HEK293 (cell line): ENCODE measurements at regions not wholly inside any gene's neighbourhood (a gene's known extent, or its start where the extent isn't known, plus 50 kb on each side); places are given as distances from the start of the nearest gene placed in this dataset.

Source experiments
- CTCF ChIA-PET: fragments of 350-600 bp; formaldehyde crosslinking; extraction: SDS; loops from one replicate; lab custom pipeline; 2021; ENCODE audit warnings: antibody characterized with exemption; lab: Yijun Ruan, JAX
- POLR2A ChIA-PET: fragments of 300-600 bp; formaldehyde crosslinking; extraction: SDS; loops from one replicate; lab custom pipeline; 2020; ENCODE audit warnings: antibody characterized with exemption, inconsistent platforms; lab: Yijun Ruan, JAX
- H3K27ac ChIP-seq: fragments of 200-500 bp; sonication (Bioruptor generic); 2 replicates; pipeline ENCODE4 v1.5.1; 2014; ENCODE audit warnings: low read depth, low read length, control low read depth, inconsistent platforms; ENCODE audit errors: extremely low read depth
- H3K36me3 ChIP-seq, 2 experiments: fragments of 200-500 bp in 1 of 2; sonication (Bioruptor generic) in 1 of 2; 1 replicate in 1 of 2; 2 replicates in 1 of 2; pipeline ENCODE4 v1.5.1; 2014 to 2017; ENCODE audit warnings: inconsistent platforms in 2 of 2, low read length in 2 of 2; ENCODE audit not compliant: control insufficient read depth in 2 of 2, insufficient read depth in 1 of 2
- H3K4me1 ChIP-seq: fragments of 200-500 bp; sonication (Bioruptor generic); 2 replicates; pipeline ENCODE4 v1.5.1; 2014; ENCODE audit warnings: mild to moderate bottlenecking, low read length, inconsistent platforms; ENCODE audit not compliant: control insufficient read depth, insufficient read depth
- H3K4me3 ChIP-seq: 2 replicates; pipeline ENCODE4 v1.5.1; 2011; ENCODE audit warnings: low read depth, mild to moderate bottlenecking, control low read depth, low read length, moderate library complexity
- H3K9me3 ChIP-seq: fragments of 200-500 bp; sonication (Bioruptor generic); 2 replicates; pipeline ENCODE4 v1.5.1; 2014; ENCODE audit warnings: low read depth, low read length, inconsistent platforms; ENCODE audit not compliant: control insufficient read depth, insufficient read depth
- GLIS2 ChIP-seq: fragments of 450-650 bp; formaldehyde crosslinking; IDR thresholded peaks from 2 replicates; pipeline ENCODE4 v1.5.1; 2016; ENCODE audit warnings: missing biosample characterization, missing genetic modification characterization
- IKZF3 ChIP-seq: fragments of 450-650 bp; IDR thresholded peaks from 2 replicates; pipeline ENCODE4 v1.5.0; 2018; ENCODE audit warnings: missing biosample characterization, mild to moderate bottlenecking, missing genetic modification characterization, moderate library complexity
- KLF8 ChIP-seq: fragments of 450-650 bp; formaldehyde crosslinking; IDR thresholded peaks from 2 replicates; pipeline ENCODE4 v1.5.1; 2016; ENCODE audit warnings: missing biosample characterization, missing genetic modification characterization
- PRDM1 ChIP-seq: fragments of 450-650 bp; formaldehyde crosslinking; IDR thresholded peaks from 2 replicates; pipeline ENCODE4; 2016; ENCODE audit warnings: missing biosample characterization, missing genetic modification characterization
- RBAK ChIP-seq: fragments of 450-650 bp; formaldehyde crosslinking; IDR thresholded peaks from 2 replicates; pipeline ENCODE4 v1.5.1; 2016; ENCODE audit warnings: missing biosample characterization, missing genetic modification characterization
- REST ChIP-seq: fragments of 450-650 bp; formaldehyde crosslinking; IDR thresholded peaks from 2 replicates; pipeline ENCODE4 v1.5.1; 2016; ENCODE audit warnings: missing biosample characterization, missing genetic modification characterization
- ZBTB11 ChIP-seq: fragments of 450-650 bp; formaldehyde crosslinking; conservative IDR thresholded peaks from 2 replicates; pipeline ENCODE4 v1.5.1; 2016; ENCODE audit warnings: low read depth, missing biosample characterization, missing genetic modification characterization
- ZBTB49 ChIP-seq: fragments of 450-650 bp; formaldehyde crosslinking; IDR thresholded peaks from 2 replicates; pipeline ENCODE4 v1.5.1; 2016; ENCODE audit warnings: missing biosample characterization, missing genetic modification characterization, low read depth
- ZNF221 ChIP-seq: fragments of 450-650 bp; formaldehyde crosslinking; IDR thresholded peaks from 2 replicates; pipeline ENCODE4 v1.5.1; 2017; ENCODE audit warnings: missing biosample characterization, missing genetic modification characterization, borderline replicate concordance
- ZNF311 ChIP-seq: fragments of 450-650 bp; formaldehyde crosslinking; IDR thresholded peaks from 2 replicates; pipeline ENCODE4 v1.5.1; 2017; ENCODE audit warnings: missing biosample characterization, missing genetic modification characterization, borderline replicate concordance
- ZNF366 ChIP-seq: fragments of 450-650 bp; formaldehyde crosslinking; conservative IDR thresholded peaks from 2 replicates; pipeline ENCODE4 v1.5.1; 2016; ENCODE audit warnings: missing biosample characterization, missing genetic modification characterization
- ZNF521 ChIP-seq: fragments of 450-650 bp; formaldehyde crosslinking; IDR thresholded peaks from 2 replicates; pipeline ENCODE4 v1.5.1; 2017; ENCODE audit warnings: missing biosample characterization, mild to moderate bottlenecking, missing genetic modification characterization
- ZNF529 ChIP-seq: fragments of 450-650 bp; formaldehyde crosslinking; IDR thresholded peaks from 2 replicates; pipeline ENCODE4 v1.5.1; 2017; ENCODE audit warnings: missing genetic modification characterization, missing biosample characterization; ENCODE audit not compliant: insufficient replicate concordance
- ZNF747 ChIP-seq: fragments of 450-650 bp; formaldehyde crosslinking; IDR thresholded peaks from 2 replicates; pipeline ENCODE4 v1.5.1; 2016; ENCODE audit warnings: missing biosample characterization, missing genetic modification characterization
- ZNF791 ChIP-seq: fragments of 450-650 bp; formaldehyde crosslinking; IDR thresholded peaks from 2 replicates; pipeline ENCODE4 v1.5.1; 2016; ENCODE audit warnings: missing biosample characterization, missing genetic modification characterization

- no peak for TF ChIP-seq ZBTB49 (tag by site-specific recombination)
- no peak for TF ChIP-seq ZNF747 (tag by site-specific recombination)
Observed at GRCh38 chr15:81516012-81516411, 142.0 kb upstream of the TMC3 start (continued).

GRCh38 chr15:81514725-81515124 is 140.7 kb upstream of the TMC3 start:
- ChIA-PET CTCF (no interaction called here), POLR2A (no interaction called here)
- Histone ChIP-seq H3K4me3 (no peak overlapping the region), H3K9me3 (no peaks in the 10 kb centered on the region), H3K4me1 (no peaks in the 10 kb centered on the region), H3K36me3 (no peaks in the 10 kb centered on the region), H3K27ac (no peak overlapping the region)
- TF ChIP-seq ZBTB11 (tag by site-specific recombination) (no peak), PRDM1 (tag by site-specific recombination) (no peak), IKZF3 (tag by site-specific recombination) (no peak), ZNF791 (tag by site-specific recombination) (no peak), ZBTB49 (tag by site-specific recombination) (no peak), ZNF521 (tag by site-specific recombination) (no peak), REST (tag by site-specific recombination) (no peak), ZNF221 (no peak), ZNF529 (no peak), RBAK (tag by site-specific recombination) (no peak), GLIS2 (tag by site-specific recombination) (no peak), ZNF366 (no peak), ZNF311 (tag by site-specific recombination) (no peak), KLF8 (tag by site-specific recombination) (no peak)
